PC-9 (cell line): ENCODE measurements at regions not wholly inside any gene's neighbourhood (a gene's known extent, or its start where the extent isn't known, plus 50 kb on each side); places are given as distances from the start of the nearest gene placed in this dataset.

Source experiments
- CTCF ChIP-seq: fragments of 200-600 bp; sonication (generic); conservative IDR thresholded peaks from 2 replicates; pipeline ENCODE4 v1.6.1; 2017; ENCODE audit warnings: mixed run types, antibody characterized with exemption, mild to moderate bottlenecking, moderate library complexity
- EZH2 ChIP-seq: fragments of 200-600 bp; sonication (generic); IDR thresholded peaks from 2 replicates; pipeline ENCODE4 v1.8.0; 2017; ENCODE audit warnings: antibody characterized with exemption, low read depth

GRCh38 chr5:77844373-77844622 lies 68.2 kb upstream of the TBCA start:
- TF ChIP-seq CTCF (no peak), EZH2 (no peak)
